ENCODE measurements at regions not wholly inside any gene's neighbourhood (a gene's known extent, or its start where the extent isn't known, plus 50 kb on each side); places are given as distances from the start of the nearest gene placed in this dataset.
A peak's percentile ranks its signal among the peaks of the same experiment; 100 is the strongest.

DNA sequence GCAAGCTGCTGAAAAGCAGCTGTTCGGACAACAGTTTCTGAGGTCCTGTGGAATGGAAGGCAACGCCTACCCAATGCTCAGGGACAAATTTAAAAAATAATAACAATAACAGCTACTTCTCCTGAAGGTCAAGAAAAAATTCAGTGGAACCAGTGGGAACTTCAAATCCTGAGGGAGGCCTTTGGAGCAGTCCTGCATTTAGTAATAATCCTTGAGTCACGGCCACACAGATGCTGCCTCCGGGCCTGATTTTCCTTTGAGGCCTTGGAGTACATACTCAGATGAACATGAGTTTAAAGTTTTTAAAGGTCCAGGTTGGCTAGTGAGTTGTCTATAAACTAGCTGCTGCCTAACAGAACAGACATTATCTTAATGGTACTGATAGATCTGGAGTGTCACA is 268.0 kb downstream of the MSRB3 start:
- DNase-seq (ENCODE audit: low spot score) (no peak), FAIRE-seq (no peak)

DNA sequence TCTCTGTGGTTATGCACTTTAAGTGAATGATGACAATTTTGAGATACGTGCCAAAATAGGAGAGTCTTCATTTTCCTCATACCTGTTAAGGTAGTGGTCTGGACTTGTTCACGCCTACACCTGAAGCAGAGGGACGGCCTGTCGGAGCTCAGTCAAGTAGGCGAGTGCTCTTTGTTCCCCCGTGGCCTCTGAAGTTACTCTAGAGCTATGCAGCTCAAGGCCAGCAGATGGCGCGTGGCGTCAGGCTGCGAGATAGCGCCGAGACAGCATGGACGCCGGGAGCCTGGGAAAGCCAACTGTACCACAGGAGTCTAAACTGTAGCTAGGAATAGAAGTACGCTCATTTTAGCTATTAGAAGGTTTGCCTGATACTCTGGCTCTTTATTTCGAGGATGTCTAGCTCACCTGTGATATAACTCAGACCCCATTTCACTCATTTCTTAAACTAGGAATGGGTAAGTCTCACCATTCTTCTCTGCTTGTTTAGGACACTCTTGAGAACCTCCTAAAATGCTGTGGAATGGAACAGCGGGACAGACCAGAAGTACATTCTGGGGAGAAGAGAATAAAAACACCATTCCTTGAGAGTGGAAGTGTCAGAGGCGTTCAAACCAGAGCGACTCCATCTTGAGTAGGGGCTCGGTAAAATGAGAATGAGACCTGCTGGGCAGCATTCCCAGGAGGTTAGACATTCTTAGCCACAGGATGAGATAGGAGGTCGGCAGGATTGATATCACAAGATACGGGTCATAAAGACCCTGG is 267.4 kb upstream of the HMGA2 start:
- FAIRE-seq, result no peak
- DNase-seq (ENCODE audit: low spot score), result peak; percentile 80

DNA sequence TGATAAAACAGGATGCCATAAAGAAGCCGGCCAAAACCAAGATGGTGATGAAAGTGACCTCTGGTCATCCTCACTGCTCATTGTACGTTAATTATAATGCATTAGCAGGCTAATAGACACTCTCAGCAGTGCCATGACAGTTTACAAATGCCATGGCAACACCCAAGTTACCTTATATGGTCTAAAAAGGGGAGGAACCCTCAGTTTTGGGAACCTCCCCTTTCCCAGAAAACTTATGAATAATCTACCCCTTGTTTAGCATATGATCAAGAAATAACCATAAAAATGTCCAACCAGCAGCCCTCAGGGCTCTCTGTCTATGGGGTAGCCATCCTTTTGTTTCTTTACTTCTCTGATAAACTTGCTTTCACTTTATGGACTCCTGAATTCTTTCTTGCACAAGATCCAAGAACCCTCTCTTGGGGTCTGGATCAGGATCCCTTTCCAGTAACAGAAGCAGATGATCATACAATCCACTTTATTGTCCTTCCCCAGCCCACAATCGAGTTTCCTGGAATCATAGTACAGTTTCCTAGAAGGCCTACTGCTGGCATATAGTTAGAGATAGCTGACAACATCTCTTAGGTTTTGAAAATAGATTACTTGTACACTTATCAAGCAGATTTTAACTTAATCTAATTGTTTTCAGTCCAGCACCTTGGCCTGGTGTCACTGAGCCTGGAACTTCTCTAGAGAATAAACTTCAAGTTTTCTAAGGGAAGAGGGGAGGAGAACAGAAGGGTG is 266.7 kb upstream of the HMGA2 start:
- no peak for FAIRE-seq

DNA sequence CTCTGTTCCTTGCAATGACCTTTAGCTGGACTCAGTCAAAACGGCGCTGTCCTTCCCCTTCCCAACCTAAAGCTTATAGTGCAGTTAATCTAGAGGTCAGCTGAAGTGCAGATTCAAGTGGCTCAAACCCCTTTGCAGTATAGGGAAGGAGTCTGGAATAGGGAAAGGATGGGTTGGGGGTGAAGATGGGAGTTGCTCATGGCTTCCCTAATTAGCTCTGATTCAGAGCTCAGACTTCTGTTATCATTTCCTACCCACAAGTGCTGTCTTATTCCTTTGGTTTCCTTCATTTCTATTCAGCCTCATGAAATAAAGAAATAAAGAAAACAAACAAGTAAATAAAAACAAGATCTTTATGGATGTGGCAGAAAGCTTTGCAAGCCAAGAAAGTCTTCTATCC is 264.0 kb upstream of the HMGA2 start:
- FAIRE-seq (no peak), DNase-seq (ENCODE audit: low spot score) (no peak)

More for the DNA sequence above, 266.7 kb upstream of the HMGA2 start:
- DNase-seq (ENCODE audit: low spot score), result no peak

DNA sequence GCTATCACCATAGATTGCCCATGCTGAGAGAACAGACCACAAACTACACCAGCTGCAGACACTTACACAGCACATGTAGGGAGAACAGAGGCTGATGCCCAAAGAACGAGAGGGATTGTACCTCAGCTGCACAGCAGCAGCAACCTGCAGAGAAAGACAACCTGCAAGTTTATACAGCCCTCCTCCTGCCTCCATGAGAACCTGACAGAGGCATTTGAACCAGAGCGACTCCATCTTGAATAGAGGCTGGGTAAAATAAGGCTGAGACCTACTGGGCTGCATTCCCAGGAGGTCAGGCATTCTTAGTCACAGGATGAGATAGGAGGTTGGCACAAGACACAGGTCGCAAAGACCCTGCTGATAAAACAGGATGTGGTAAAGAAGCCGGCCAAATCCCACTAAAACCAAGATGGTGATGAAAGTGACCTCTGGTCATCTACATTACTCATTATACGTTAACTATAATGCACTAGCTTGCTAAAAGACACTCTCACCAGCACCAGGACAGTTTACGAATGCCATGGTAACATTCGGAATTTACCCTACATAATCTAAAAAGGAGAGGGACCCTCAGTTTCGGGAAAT is 262.4 kb upstream of the HMGA2 start:
- DNase-seq (ENCODE audit: low spot score) (no peak), FAIRE-seq (no peak)

DNA sequence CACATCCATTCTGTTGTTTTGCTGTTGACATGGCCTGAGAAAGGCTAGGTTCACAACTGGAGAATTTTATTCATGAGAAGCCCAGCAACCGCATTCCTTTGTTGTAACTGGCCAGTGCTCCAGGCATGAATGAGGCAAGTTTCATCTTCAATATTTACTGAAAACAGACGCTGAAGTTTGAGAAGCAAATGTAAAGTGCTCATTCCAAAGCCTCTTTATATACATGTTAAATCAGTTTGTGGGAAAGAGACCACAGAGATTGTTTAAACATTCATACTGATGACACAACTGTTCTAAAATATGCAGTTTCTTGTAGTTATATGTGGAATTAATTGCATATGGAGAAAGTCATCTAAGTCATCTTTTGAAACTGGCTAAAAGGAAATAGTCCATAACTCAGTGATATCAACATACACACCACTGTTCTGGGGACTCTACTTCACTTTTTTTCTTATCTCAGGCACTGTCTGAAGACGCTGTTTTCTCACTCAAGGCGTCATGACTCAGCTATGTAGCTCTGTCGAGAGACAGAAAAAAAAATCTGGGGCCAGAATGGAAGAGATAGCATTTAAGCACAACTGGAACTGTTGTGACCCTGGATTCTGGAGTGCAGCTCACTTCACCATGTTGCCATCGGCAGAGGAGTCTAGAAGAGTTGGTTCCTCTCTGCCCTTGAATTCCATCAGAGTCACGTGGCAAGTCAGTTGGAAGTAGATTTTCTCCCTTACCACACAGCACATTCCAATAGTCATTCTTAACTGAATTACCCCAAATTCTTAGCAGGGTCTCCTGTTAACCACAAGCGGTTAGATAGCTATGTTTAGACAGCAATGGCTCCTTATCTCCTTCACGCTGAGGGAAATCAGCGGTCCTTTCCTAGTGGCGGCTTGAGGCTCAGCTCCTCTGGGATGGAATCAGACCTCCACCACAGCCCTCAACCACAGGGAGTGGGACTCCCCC is 258.4 kb upstream of the HMGA2 start:
- FAIRE-seq (peak; percentile 59), DNase-seq (ENCODE audit: low spot score) (peak; percentile 69)

DNA sequence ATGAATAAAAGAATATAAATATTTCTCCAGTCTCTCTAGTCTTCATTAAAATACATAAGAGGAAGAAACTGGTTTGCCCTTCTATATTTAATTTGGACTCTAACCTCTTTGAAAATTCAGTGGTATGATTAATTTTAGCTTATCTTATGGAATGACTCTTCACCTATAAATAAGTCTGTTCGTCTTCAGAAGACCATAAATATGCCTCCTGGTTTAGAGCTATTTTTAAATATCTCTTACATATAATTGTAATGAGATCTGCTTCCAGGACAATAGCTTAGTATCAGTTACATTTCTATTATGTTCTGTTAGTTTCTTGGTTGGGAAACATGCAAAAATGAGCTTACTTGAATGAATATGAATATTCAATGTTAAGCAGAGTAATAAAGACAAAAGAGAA is 257.5 kb upstream of the HMGA2 start:
- no peak for FAIRE-seq
- no peak for DNase-seq (ENCODE audit: low spot score)

DNA sequence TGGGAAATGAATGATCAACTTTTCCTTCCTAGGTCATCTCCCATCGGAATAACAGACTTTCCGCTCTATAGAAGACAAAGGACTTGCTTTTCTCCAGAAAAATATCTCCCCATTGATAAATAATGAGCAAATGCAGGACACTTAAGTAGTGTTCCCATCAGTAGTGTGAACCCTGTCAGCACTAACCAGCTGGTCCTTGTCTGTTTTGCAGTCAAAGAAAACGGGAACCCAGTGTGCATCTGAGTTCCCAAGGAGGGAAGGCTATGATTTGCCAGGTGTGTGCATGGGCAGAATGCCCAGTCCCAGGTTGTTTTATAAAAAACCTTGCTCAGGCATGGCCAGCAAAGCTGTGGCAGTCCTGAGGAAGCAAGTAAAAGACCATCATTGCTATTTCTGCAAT is 256.5 kb upstream of the HMGA2 start:
- FAIRE-seq, result no peak

DNA sequence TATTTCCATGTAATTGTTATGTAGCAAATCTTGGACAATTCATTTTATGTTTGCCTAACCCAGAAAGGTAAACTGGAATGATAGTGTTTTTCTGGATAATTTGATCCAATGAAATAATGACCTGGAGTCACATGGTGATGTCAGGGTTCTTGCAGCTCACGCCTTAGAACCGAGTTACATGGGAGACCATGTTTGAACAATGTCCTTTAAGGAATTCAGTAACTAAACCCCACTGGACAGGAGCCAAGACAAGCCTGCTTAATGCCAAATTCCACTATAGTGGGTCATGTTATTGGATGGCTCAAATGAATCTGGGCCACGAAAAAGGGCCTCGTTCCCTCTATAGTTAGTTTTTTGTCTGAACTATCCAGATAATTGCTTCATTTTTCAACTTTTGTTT is 255.8 kb upstream of the HMGA2 start:
- FAIRE-seq, result peak; percentile 5

More for the DNA sequence above, 256.5 kb upstream of the HMGA2 start:
- DNase-seq (ENCODE audit: low spot score), result no peak

DNA sequence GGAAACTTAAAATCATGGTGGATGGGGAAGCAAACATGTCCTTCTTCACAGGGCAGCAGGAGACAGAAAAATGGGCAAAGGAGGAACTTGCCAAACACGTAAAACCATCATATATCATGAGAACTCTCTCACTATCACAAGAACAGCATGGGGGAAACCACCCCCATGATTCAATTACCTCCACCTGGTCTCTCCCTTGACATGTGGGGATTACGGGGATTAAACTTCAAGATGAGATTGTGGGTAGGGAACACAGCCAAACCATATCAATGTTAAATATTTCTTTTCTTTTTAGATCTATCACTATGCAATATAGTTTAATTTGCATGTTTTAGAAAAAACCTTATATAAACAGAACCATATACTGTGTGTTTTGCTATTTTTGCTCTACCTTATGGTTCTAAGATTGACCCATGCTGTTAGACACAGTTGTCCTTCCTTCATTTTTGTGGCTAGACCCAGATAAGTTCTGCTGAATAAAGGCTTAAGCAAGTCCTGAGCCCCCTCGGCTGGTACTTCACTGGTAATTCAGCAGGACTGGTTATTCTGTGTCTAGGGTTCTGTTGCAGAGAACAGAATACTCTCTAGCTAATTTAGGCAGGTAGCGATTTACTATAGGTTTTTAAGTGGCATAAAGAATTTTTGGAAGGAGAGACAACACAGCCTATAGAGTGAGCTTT is 253.7 kb upstream of the HMGA2 start:
- DNase-seq (ENCODE audit: low spot score), result no peak
- FAIRE-seq, result no peak

More for the DNA sequence above, 255.8 kb upstream of the HMGA2 start:
- DNase-seq (ENCODE audit: low spot score), result peak; percentile 75

DNA sequence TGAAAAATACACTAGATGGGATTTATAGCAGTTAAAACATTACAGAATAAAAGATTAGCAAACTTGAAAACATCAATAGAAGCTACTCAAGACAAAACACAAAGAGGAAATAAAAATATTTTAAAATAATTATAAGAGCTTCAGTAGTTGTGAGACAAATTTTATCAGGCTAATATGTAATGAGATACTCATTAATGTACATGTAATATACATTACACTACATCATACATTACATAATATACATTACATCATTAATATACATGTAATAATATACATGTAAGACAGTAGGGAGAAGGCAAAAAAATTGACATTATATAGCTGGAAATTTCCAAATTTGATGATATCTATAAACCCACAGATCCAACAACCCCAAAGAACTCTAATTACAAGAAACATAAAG is 249.4 kb upstream of the HMGA2 start:
- FAIRE-seq, result no peak
- DNase-seq (ENCODE audit: low spot score), result no peak

DNA sequence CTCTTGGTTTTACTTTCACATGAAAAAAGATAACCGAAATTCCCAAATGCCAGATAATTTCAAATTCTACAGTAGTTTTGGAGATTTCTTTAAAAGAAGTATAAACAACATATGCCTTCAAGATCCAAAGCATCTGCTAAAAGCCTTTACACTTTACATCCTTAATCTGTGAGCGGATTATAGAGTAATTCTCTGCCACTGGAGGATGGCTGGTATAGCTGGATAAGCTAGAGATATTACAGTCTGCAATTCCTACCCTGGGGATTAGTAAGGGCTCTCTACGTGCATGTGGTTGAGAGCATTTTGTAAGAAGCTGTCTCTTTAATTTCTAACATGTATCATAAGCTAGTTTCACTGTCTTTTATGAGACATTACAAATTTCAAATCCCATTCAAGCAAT is 240.3 kb upstream of the HMGA2 start:
- no peak for FAIRE-seq

DNA sequence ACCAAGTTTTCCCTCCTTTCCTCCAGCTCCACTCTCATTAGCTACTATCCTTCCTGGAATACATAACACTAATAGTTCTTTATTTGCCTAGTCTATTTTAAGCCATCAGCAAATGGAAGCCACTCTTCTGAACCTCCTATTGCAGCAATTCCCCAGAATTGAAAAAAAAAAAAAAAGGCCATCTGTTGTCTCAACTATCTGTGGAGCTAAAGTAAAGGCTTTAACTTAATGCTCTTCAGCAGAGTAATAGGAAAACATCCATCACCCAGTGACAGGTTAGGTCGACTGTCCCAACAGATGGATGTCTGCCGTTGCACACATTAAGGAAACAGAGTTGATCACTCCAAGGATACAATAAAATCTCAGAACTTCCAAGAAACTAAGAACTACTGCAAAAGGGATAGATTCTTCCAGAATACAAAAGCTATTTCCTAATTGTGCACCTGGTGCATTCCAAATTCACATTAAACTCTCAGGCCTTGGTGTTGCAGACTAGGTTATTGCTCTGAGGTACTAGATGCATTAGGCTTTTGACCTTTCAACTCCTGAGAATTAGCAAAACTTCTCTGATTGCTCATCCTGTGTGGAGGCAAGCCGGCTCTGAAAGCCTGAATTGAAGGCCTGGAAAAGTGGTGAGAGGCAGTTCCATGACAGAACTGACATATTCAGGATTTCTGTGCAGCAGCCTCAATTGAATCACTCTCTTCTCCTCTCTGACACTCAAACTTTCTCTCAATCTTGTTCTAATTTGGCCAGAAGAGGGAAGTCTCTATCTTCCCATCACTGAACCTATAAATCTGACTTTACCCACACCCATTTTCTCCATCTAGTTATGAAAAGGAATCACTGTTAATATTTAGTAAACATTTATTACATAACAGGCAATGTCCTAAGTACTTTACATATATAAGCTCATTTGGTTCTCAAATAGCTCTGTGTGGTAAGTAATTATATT is 238.4 kb upstream of the HMGA2 start:
- no peak for DNase-seq (ENCODE audit: low spot score)
- FAIRE-seq, result no peak

More for the DNA sequence above, 240.3 kb upstream of the HMGA2 start:
- DNase-seq (ENCODE audit: low spot score), result no peak

DNA sequence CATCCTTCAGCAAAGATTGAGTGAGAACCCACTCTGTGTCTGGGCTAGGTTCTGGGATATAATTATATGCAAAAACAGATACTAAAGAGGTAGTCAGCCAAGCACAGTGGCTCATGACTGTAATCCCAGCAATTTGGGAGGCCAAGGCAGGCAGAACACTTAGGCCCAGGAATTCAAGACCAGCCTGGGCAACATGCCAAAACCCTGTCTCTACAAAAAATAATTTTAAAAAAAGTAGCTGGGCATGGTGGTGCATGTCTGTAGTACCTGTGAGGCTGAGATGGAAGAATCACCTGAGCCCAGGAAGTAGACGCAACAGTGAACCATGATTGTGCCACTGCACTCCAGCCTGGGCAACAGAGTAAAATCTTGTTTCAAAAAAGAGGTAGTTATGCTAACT is 237.5 kb upstream of the HMGA2 start:
- FAIRE-seq (no peak), DNase-seq (ENCODE audit: low spot score) (no peak)

DNA sequence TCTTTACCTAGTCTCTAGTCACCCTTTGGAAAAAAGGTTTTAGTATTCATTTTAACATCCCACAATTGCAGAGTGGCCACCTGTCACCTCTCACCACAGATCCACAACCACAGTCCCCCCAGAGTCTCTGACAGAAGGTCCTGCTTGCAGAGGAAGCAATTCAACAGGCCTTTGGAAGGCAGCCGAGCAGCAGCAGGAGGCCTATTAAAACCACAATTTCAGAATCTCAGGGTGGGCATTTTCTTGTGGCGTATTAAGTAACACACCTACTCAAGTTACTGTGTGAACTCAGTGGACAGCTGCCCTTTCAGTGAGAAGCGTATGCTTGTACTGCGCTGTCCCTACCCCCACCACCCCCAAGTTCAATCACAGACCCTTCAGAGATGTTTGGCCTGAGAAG is 234.0 kb upstream of the HMGA2 start:
- DNase-seq (ENCODE audit: low spot score) (no peak), FAIRE-seq (no peak)

DNA sequence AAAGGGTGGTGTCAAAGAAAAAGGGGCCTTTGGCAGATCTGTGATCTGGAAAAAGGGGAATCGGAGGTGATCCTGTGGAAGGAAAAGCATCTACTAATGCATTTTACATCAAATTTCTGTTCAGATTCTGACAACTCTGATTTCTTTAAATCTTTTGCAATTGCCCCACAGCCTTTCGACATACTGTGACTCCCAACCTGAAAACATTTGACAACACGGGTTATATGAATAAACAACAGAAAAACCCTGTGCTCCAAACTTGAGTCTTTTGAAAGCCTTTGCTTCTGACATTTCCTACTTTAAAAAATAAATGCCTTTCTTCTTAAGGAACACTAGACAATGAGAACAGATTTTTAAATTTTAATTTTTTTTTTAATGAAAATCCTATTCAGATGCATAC is 231.9 kb upstream of the HMGA2 start:
- FAIRE-seq, result no peak
- DNase-seq (ENCODE audit: low spot score), result no peak

DNA sequence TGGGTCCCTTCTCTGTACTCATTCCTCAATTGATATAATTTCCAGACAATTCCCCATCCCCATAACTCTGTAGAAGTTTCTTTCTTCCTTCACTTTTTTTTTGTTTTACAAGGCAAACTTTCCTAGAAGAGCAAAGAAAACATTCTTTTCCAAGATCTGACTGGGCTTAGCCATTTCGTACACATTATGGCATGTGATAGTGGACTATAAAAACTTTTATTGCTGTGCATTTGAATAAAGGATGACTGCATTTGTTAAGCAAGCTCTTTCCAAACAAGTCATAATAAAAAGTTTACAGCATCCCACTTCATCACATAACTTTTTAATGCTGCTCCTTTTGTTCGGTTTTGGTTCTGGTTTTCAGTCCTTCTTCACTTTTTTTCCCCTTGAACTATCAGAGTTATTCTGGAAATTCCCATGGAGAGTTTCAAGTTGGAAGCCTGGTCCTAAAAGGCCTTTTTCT is 231.0 kb upstream of the HMGA2 start:
- FAIRE-seq, result no peak
- DNase-seq (ENCODE audit: low spot score), result no peak

DNA sequence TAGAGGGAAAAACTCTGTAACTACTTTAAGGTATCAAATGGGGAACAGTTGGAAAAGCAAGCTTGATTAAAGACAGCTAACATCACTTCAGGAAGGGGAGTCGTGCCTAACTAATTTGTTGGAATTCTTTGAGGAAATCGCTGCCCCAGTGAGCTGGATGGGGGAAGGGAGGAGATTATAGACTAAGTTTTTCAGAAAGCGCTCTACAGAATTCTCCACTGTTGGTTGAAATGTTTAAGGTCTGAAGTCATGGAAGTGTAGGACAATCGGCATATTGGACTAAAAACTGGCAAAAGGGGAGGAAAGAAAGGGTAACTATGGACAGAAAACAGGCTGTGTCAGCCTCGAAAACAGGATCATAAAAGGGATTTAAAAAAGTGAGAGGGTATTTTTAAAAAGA is 229.9 kb upstream of the HMGA2 start:
- FAIRE-seq, result no peak
- no peak for DNase-seq (ENCODE audit: low spot score)

DNA sequence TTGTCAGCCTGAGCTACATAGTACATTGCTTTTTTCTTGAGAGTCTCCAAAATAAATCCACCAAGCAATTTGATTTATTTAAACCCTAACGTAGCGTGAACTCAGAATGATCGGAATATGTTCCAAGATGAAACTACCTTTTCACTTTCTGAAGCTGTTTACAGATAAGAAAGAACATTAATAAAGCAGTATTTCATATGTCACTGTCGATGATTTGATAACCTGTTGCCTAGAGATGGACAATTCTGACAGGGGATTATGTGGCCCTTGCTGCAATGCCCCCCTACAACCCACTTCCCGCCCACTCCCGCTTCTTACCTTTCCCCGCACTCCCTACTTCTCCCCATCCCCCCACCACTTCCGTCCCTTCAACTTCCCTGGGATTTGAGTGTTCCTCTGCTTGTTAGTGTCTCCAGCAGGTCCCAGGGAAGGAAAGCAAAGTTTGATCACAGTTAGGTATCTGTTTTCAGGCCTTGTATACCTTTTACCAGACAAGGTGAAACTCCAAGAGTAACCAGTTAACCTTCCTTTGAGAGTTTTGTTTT is 229.2 kb upstream of the HMGA2 start:
- no peak for FAIRE-seq
- no peak for DNase-seq (ENCODE audit: low spot score)
